Caco-2 (cell line): ENCODE measurements at regions not wholly inside any gene's neighbourhood (a gene's known extent, or its start where the extent isn't known, plus 50 kb on each side); places are given as distances from the start of the nearest gene placed in this dataset.
A peak's percentile ranks its signal among the peaks of the same experiment; 100 is the strongest.

Experiments used
- BruUV-seq: library from RNA; stranded (reverse); fragments of 400-500 nt; replicated peaks from 2 replicates; lab custom pipeline; 2021; lab: Mats Ljungman, UMichigan
- CTCF ChIA-PET: fragments of 300-600 bp; sonication (Branson Sonifier 250); formaldehyde crosslinking; loops from one replicate; lab custom pipeline; 2022; ENCODE audit warnings: antibody characterized with exemption; lab: Charles Lee
- POLR2A ChIA-PET: fragments of 300-600 bp; sonication (Branson Sonifier 250); formaldehyde crosslinking; loops from one replicate; lab custom pipeline; 2022; ENCODE audit warnings: antibody characterized with exemption; lab: Charles Lee
- DNase-seq, 2 experiments: peaks; one replicate each; pipeline versions ENCODE4 v3.0.0 to v3.0.0-alpha.2; 2020 to 2022
- H3K27me3 ChIP-seq: replicated peaks from 2 replicates; pipeline ENCODE4 v1.6.0; 2011; ENCODE audit warnings: low read length; ENCODE audit not compliant: control insufficient read depth, insufficient read depth
- H3K36me3 ChIP-seq: 2 replicates; pipeline ENCODE4 v1.5.1; 2011; ENCODE audit warnings: low read length; ENCODE audit not compliant: control insufficient read depth, insufficient read depth
- H3K4me1 ChIP-seq: fragments of 250-450 bp; sonication (Bioruptor Pico); 2 replicates; pipeline ENCODE4 v1.5.1; 2020; ENCODE audit warnings: mild to moderate bottlenecking
- H3K4me3 ChIP-seq: 2 replicates; pipeline ENCODE4 v1.5.1; 2011; ENCODE audit warnings: low read depth, mild to moderate bottlenecking, control low read depth, low read length
- H3K9me3 ChIP-seq: fragments of 250-450 bp; sonication (Bioruptor Pico); 2 replicates; pipeline ENCODE4 v1.5.1; 2020; ENCODE audit warnings: mild to moderate bottlenecking, moderate library complexity
- H3K27ac Mint-ChIP-seq: one replicate; pipeline ENCODE4 v1.8.0; 2022; ENCODE audit warnings: mixed read lengths; ENCODE audit not compliant: unreplicated experiment
- H3K27me3 Mint-ChIP-seq: one replicate; pipeline ENCODE4 v1.8.0; 2022; ENCODE audit warnings: mixed read lengths; ENCODE audit not compliant: insufficient read depth, unreplicated experiment
- H3K36me3 Mint-ChIP-seq: one replicate; pipeline ENCODE4 v1.8.0; 2022; ENCODE audit warnings: mild to moderate bottlenecking, mixed read lengths; ENCODE audit not compliant: insufficient read depth, unreplicated experiment
- H3K4me1 Mint-ChIP-seq: one replicate; pipeline ENCODE4 v1.8.0; 2022; ENCODE audit warnings: low read depth, mixed read lengths; ENCODE audit not compliant: unreplicated experiment
- H3K4me3 Mint-ChIP-seq: one replicate; pipeline ENCODE4 v1.8.0; 2022; ENCODE audit warnings: mild to moderate bottlenecking, moderate library complexity, mixed read lengths; ENCODE audit not compliant: unreplicated experiment
- H3K9me3 Mint-ChIP-seq: one replicate; pipeline ENCODE4 v1.8.0; 2022; ENCODE audit warnings: mixed read lengths; ENCODE audit not compliant: unreplicated experiment
- intact Hi-C: fragments of 100-400 bp; cut with micrococcal nuclease; formaldehyde crosslinking; loops from one replicate; pipeline ENCODE4 v1.10.0; 2022; ENCODE audit not compliant: unreplicated experiment
- TF ChIP-seq, protein P1 (sequence below), 2 experiments: fragments of 200-600 bp in 1 of 2; IDR thresholded peaks; 1 replicate in 1 of 2; 2 replicates in 1 of 2; pipeline versions ENCODE4 v1.5.1 to v1.8.0; 2011 to 2022; ENCODE audit warnings: antibody characterized with exemption in 1 of 2, control low read depth in 1 of 2, inconsistent platforms in 1 of 2, low read depth in 1 of 2, low read length in 1 of 2, mild to moderate bottlenecking in 1 of 2, moderate library complexity in 1 of 2; ENCODE audit not compliant: insufficient read depth in 1 of 2, severe bottlenecking in 1 of 2, unreplicated experiment in 1 of 2

- H3K4me3 Mint-ChIP-seq: no peak overlapping the region
- H3K36me3 Mint-ChIP-seq: no peaks in the 10 kb centered on the region
- H3K27me3 Mint-ChIP-seq: no peaks in the 10 kb centered on the region
- no peaks in the 10 kb centered on the region for H3K27me3 ChIP-seq
- H3K36me3 ChIP-seq: no peaks in the 10 kb centered on the region
- no TSS peak for BruUV-seq
- 0 out of 2 replicates have a peak, but pooled peaks cover 4% of the 10 kb centered on the region for H3K4me1 ChIP-seq
- no peak for DNase-seq
- POLR2A ChIA-PET: no interaction called here
- TF ChIP-seq, protein P1, sequence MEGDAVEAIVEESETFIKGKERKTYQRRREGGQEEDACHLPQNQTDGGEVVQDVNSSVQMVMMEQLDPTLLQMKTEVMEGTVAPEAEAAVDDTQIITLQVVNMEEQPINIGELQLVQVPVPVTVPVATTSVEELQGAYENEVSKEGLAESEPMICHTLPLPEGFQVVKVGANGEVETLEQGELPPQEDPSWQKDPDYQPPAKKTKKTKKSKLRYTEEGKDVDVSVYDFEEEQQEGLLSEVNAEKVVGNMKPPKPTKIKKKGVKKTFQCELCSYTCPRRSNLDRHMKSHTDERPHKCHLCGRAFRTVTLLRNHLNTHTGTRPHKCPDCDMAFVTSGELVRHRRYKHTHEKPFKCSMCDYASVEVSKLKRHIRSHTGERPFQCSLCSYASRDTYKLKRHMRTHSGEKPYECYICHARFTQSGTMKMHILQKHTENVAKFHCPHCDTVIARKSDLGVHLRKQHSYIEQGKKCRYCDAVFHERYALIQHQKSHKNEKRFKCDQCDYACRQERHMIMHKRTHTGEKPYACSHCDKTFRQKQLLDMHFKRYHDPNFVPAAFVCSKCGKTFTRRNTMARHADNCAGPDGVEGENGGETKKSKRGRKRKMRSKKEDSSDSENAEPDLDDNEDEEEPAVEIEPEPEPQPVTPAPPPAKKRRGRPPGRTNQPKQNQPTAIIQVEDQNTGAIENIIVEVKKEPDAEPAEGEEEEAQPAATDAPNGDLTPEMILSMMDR (IDR thresholded peaks at IDR 0.05; ENCODE audit: insufficient read depth in 1 of 2, low read depth in 1 of 2, low read length in 1 of 2, severe bottlenecking in 1 of 2, unreplicated experiment in 1 of 2): no peak
- CTCF ChIA-PET: no interaction called here
- H3K27ac Mint-ChIP-seq: no peak overlapping the region
- H3K9me3 Mint-ChIP-seq: peaks cover 13% of the 10 kb centered on the region
- no peaks in the 10 kb centered on the region for H3K9me3 ChIP-seq
- intact Hi-C loops: no loop called here
- no peaks in the 10 kb centered on the region for H3K4me1 Mint-ChIP-seq
- H3K4me3 ChIP-seq: no peak overlapping the region
Observed at GRCh38 chr14:48771717-48772116, 814.5 kb downstream of the RPS29 start.

GRCh38 chr14:48751293-48751692 is 834.9 kb downstream of the RPS29 start:
- no peaks in the 10 kb centered on the region for H3K9me3 Mint-ChIP-seq
- Histone ChIP-seq H3K36me3 (no peaks in the 10 kb centered on the region), H3K4me1 (peaks cover 19% of the 10 kb centered on the region), H3K9me3 (no peaks in the 10 kb centered on the region), H3K27me3 (no peaks in the 10 kb centered on the region), H3K4me3 (no peak overlapping the region)
- H3K4me3 Mint-ChIP-seq: no peak overlapping the region
- no TSS peak for BruUV-seq
- ChIA-PET CTCF (no interaction called here), POLR2A (no interaction called here)
- no peak for DNase-seq
- TF ChIP-seq, protein P1 (IDR thresholded peaks at IDR 0.05; ENCODE audit: insufficient read depth in 1 of 2, low read depth in 1 of 2, low read length in 1 of 2, severe bottlenecking in 1 of 2, unreplicated experiment in 1 of 2): no peak
- H3K27ac Mint-ChIP-seq: no peak overlapping the region
- H3K4me1 Mint-ChIP-seq: peaks cover 27% of the 10 kb centered on the region
- H3K27me3 Mint-ChIP-seq: no peaks in the 10 kb centered on the region
- peaks cover 8% of the 10 kb centered on the region for H3K36me3 Mint-ChIP-seq
- intact Hi-C loops: no loop called here

DNA sequence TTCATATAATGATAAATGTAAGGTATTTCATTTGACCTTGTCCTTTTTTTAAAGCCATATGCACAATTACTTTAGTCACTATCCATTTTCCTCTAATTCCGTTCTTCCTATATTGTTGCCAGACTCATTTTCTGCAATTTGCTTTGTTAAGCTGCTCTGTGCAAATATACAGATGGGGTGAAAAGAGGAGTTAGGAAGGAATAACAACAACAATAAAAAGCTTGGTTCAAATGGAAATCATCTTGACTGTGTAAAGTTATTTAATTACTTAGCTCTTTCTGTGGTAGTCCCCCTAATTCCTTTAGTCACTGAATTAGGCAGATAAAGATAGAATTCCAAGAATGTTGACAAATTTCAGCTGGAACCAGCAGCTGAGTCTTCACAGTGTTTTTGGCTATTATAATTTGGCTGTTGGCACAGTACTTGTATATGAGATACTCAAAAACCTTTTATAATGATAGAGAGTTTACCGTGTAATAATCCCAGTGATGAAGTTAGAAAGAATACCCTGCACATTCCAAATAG is 838.0 kb downstream of the RPS29 start:
- Mint-ChIP-seq H3K27me3 (no peaks in the 10 kb centered on the region), H3K27ac (peak overlapping the region; percentile 48), H3K4me3 (peak overlapping the region; percentile 27), H3K4me1 (peaks cover 27% of the 10 kb centered on the region), H3K36me3 (peaks cover 8% of the 10 kb centered on the region), H3K9me3 (no peaks in the 10 kb centered on the region)
- no peaks in the 10 kb centered on the region for H3K9me3 ChIP-seq
- ChIA-PET POLR2A (no interaction called here), CTCF (no interaction called here)
- TF ChIP-seq, protein P1 (IDR thresholded peaks at IDR 0.05; ENCODE audit: insufficient read depth in 1 of 2, low read depth in 1 of 2, low read length in 1 of 2, severe bottlenecking in 1 of 2, unreplicated experiment in 1 of 2): no peak
- intact Hi-C loops: loop anchor here (1.0 kb wide), 1 partner anchor 57 kb away; no protein-coding TSS in a partner anchor
- H3K27me3 ChIP-seq: no peaks in the 10 kb centered on the region
- no peak overlapping the region for H3K4me3 ChIP-seq
- H3K36me3 ChIP-seq: no peaks in the 10 kb centered on the region
- BruUV-seq: no TSS peak
- peaks cover 19% of the 10 kb centered on the region for H3K4me1 ChIP-seq
- DNase-seq: peak in 1 of 2 experiments; percentile 1
